Type B pancreatic cell (in vitro differentiated cells): ENCODE measurements at regions not wholly inside any gene's neighbourhood (a gene's known extent, or its start where the extent isn't known, plus 50 kb on each side); places are given as distances from the start of the nearest gene placed in this dataset.

Experiments used
- DNase-seq: peaks from one replicate; pipeline ENCODE4 v3.0.0; 2021; ENCODE audit warnings: mixed read lengths; ENCODE audit not compliant: unreplicated experiment; ENCODE audit errors: extremely low spot score
- H3K27ac Mint-ChIP-seq: 2 replicates; pipeline ENCODE4 v1.8.0; 2021; ENCODE audit warnings: mild to moderate bottlenecking, mixed read lengths
- H3K27me3 Mint-ChIP-seq: 2 replicates; pipeline ENCODE4 v1.8.0; 2021; ENCODE audit warnings: mixed read lengths
- H3K36me3 Mint-ChIP-seq: 2 replicates; pipeline ENCODE4 v1.8.0; 2021; ENCODE audit warnings: mixed read lengths
- H3K4me1 Mint-ChIP-seq: one replicate; pipeline ENCODE4 v1.8.0; 2021; ENCODE audit warnings: mixed read lengths; ENCODE audit not compliant: unreplicated experiment
- H3K4me3 Mint-ChIP-seq: 2 replicates; pipeline ENCODE4 v1.8.0; 2021; ENCODE audit warnings: mild to moderate bottlenecking, mixed read lengths
- H3K9me3 Mint-ChIP-seq: 2 replicates; pipeline ENCODE4 v1.8.0; 2021; ENCODE audit warnings: mixed read lengths
- TF ChIP-seq, protein P1 (sequence below): fragments of 200-600 bp; sonication (generic); conservative IDR thresholded peaks from 2 replicates; pipeline ENCODE4 v1.5.0; 2021; ENCODE audit warnings: antibody characterized with exemption, mild to moderate bottlenecking

- H3K4me1 Mint-ChIP-seq, result peaks cover 38% of the 10 kb centered on the region
- no peaks in the 10 kb centered on the region for H3K27me3 Mint-ChIP-seq
- H3K9me3 Mint-ChIP-seq, result no peaks in the 10 kb centered on the region
- no peak overlapping the region for H3K27ac Mint-ChIP-seq
- no peak overlapping the region for H3K4me3 Mint-ChIP-seq
- no peak for DNase-seq
- TF ChIP-seq, protein P1, sequence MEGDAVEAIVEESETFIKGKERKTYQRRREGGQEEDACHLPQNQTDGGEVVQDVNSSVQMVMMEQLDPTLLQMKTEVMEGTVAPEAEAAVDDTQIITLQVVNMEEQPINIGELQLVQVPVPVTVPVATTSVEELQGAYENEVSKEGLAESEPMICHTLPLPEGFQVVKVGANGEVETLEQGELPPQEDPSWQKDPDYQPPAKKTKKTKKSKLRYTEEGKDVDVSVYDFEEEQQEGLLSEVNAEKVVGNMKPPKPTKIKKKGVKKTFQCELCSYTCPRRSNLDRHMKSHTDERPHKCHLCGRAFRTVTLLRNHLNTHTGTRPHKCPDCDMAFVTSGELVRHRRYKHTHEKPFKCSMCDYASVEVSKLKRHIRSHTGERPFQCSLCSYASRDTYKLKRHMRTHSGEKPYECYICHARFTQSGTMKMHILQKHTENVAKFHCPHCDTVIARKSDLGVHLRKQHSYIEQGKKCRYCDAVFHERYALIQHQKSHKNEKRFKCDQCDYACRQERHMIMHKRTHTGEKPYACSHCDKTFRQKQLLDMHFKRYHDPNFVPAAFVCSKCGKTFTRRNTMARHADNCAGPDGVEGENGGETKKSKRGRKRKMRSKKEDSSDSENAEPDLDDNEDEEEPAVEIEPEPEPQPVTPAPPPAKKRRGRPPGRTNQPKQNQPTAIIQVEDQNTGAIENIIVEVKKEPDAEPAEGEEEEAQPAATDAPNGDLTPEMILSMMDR, result no peak
- H3K36me3 Mint-ChIP-seq, result no peaks in the 10 kb centered on the region
These were observed 290.2 kb downstream of the ZNF608 start for GRCh38 chr5:124456249-124456648.

GRCh38 chr5:124454081-124454480, 292.4 kb downstream of the ZNF608 start:
- peaks cover 4% of the 10 kb centered on the region for H3K36me3 Mint-ChIP-seq
- TF ChIP-seq, protein P1, result no peak
- H3K4me3 Mint-ChIP-seq, result no peak overlapping the region
- peaks cover 5% of the 10 kb centered on the region for H3K9me3 Mint-ChIP-seq
- H3K27ac Mint-ChIP-seq, result no peak overlapping the region
- H3K27me3 Mint-ChIP-seq, result peaks cover 5% of the 10 kb centered on the region
- peaks cover 24% of the 10 kb centered on the region for H3K4me1 Mint-ChIP-seq
- no peak for DNase-seq

DNA sequence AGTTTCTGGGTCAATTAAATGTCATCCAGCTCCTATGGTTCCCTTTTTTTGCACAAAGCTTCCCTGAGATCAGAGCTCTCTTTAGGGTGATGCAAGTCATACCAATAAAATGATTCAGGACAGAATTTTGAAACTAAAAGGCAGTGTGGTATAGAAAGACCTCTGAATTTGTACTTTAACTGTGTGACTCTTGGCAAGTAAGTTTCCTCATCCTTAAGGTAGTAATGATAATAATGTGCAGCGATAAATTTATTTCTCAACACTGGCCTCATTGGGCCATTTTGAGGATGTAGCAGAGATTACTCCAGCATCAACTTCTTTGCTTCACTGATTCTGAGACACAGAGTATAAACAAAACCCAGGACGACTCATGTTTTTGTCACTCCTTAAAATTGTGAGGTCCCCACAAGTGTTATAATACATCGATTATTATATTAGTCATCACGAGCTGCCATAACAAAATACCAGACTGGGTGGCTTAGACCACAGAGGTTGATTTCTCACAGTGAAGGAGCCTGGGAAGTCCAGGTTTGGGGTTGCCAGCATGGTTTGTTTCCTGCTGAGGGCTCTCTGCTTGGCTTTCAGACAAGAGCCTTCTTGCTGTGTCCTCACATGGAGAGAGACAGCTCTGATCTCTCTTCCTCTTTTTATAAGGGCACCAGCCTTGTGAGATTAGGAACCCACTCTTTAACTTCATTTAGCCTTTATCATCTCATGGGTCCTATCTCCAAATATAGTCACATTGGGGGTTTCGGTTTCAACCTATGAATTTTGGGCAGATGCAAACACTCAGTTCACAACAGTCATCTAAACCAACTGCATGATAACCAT, 293.0 kb downstream of the ZNF608 start:
- H3K9me3 Mint-ChIP-seq, result peaks cover 8% of the 10 kb centered on the region
- H3K4me1 Mint-ChIP-seq, result peaks cover 24% of the 10 kb centered on the region
- peaks cover 7% of the 10 kb centered on the region for H3K27me3 Mint-ChIP-seq
- no peak for DNase-seq
- peaks cover 6% of the 10 kb centered on the region for H3K36me3 Mint-ChIP-seq
- TF ChIP-seq, protein P1, result no peak
- no peak overlapping the region for H3K4me3 Mint-ChIP-seq
- H3K27ac Mint-ChIP-seq, result no peak overlapping the region

- Mint-ChIP-seq H3K4me1 (peaks cover 24% of the 10 kb centered on the region), H3K27ac (peak overlapping the region; percentile 20), H3K36me3 (peaks cover 10% of the 10 kb centered on the region), H3K4me3 (no peak overlapping the region), H3K9me3 (peaks cover 12% of the 10 kb centered on the region), H3K27me3 (peaks cover 10% of the 10 kb centered on the region)
- DNase-seq, result no peak
- TF ChIP-seq, protein P1, result no peak
These were observed 294.0 kb downstream of the ZNF608 start for GRCh38 chr5:124452412-124452811.

DNA sequence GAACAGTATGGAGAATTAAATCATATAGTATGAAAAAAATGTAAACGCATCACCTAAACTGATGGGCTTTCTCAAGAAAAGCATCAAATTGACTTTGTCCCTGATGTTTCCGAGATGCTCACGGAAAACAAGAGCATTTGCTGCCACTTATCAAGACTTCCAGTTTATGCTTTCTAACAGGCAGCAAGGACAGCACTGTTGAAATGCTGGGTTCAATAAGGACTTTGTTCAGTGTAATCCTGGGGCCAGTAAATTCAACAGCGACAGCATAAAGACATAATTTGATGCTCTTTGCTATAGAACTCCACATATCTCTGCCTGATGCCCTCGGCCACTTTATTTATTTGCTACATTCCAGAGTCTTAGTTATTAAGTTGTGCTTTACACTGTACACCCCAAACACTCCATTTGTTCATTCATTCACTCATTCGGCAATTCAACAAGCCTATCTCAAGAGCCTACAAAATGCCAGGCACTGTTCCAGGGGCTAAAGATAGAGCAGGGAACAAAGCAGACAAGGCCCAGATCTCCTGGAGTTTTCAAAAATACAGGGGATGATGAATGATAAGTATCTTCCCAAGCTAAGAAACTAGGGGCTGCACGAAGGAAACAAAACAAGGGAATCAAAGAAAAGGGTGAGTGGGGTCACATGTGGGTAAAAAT, 294.6 kb downstream of the ZNF608 start:
- H3K4me3 Mint-ChIP-seq, result no peak overlapping the region
- peaks cover 10% of the 10 kb centered on the region for H3K36me3 Mint-ChIP-seq
- TF ChIP-seq, protein P1, result no peak
- no peak for DNase-seq
- peaks cover 30% of the 10 kb centered on the region for H3K4me1 Mint-ChIP-seq
- H3K9me3 Mint-ChIP-seq, result peaks cover 12% of the 10 kb centered on the region
- peaks cover 13% of the 10 kb centered on the region for H3K27me3 Mint-ChIP-seq
- H3K27ac Mint-ChIP-seq, result peak overlapping the region; percentile 20
